ENCODE measurements at regions not wholly inside any gene's neighbourhood (a gene's known extent, or its start where the extent isn't known, plus 50 kb on each side); places are given as distances from the start of the nearest gene placed in this dataset.

- TF ChIP-seq E2F5 (CRISPR knock-in tag; IDR thresholded peaks at IDR 0.05) (peak; percentile 88), ZNF609 (CRISPR knock-in tag; IDR thresholded peaks at IDR 0.05; ENCODE audit: borderline replicate concordance) (0 out of 2 replicates have a peak, but pooled peaks have one; percentile 23), ZNF41 (CRISPR knock-in tag; conservative IDR thresholded peaks at IDR 0.05) (peak; percentile 90), ERF (CRISPR knock-in tag; IDR thresholded peaks at IDR 0.05) (peak; percentile 98), ARID4B (CRISPR knock-in tag; IDR thresholded peaks at IDR 0.05) (peak; percentile 58; the same call in 1 of the 2 replicates), ZNF561 (CRISPR knock-in tag; conservative IDR thresholded peaks at IDR 0.05) (peak; percentile 88), TEAD1 (CRISPR knock-in tag; IDR thresholded peaks at IDR 0.05) (peak; percentile 35 to 96; a peak in 3 of 4 replicates), HINFP (tag; conservative IDR thresholded peaks at IDR 0.05; ENCODE audit: low read depth) (peak; percentile 44; the same call in 1 of the 2 replicates), GABPA (tag; conservative IDR thresholded peaks at IDR 0.05; ENCODE audit: low read depth) (peak; percentile 83), NFE2 (IDR thresholded peaks at IDR 0.05; ENCODE audit: low read depth) (peak; percentile 54; the same call in 1 of the 2 replicates), NFRKB (IDR thresholded peaks at IDR 0.05; ENCODE audit: low read depth) (0 out of 2 replicates have a peak, but pooled peaks have one; percentile 48), ELK3 (CRISPR knock-in tag; IDR thresholded peaks at IDR 0.05) (peak; percentile 91; the same call in 1 of the 2 replicates), ZSCAN32 (CRISPR knock-in tag; IDR thresholded peaks at IDR 0.05) (peak; percentile 92)
Observed at GRCh38 chr1:146386851-146387749, 158.3 kb upstream of the NOTCH2NLA start (continued).

Data from K562 (cell line).